GM19395 (cell line): ENCODE measurements at regions not wholly inside any gene's neighbourhood (a gene's known extent, or its start where the extent isn't known, plus 50 kb on each side); places are given as distances from the start of the nearest gene placed in this dataset.
"Not testable (repeated sequence)": the region's sequence is repeated elsewhere in the genome, so short reads cannot be mapped to it uniquely, and the experiment has no call there.

Experiments used
- ATAC-seq: cut with Tn5 transposase; IDR thresholded peaks from one replicate; pipeline ENCODE4 v1.9.1; 2021; ENCODE audit warnings: mild to moderate bottlenecking, moderate library complexity; ENCODE audit not compliant: unreplicated experiment

DNA sequence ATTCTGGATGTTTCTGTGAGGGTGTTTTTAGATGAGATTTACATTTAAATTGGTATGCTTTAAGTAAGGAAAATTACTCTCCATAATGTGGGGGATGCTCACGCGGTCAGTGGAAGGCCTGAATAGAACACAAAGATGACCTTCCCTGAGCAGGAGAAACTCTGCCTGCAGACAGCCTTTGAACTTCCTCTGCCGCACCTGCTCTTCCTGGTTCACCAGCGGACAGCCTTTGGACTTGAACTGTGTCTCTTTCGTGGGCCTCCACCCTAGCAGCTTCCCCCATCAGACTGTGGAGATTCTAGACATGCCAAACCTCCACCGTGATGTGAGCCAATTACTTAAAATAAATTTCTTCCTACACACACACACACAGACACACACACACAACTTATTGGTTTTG is 210.7 kb downstream of the EFCAB11 start:
- no peak for ATAC-seq

DNA sequence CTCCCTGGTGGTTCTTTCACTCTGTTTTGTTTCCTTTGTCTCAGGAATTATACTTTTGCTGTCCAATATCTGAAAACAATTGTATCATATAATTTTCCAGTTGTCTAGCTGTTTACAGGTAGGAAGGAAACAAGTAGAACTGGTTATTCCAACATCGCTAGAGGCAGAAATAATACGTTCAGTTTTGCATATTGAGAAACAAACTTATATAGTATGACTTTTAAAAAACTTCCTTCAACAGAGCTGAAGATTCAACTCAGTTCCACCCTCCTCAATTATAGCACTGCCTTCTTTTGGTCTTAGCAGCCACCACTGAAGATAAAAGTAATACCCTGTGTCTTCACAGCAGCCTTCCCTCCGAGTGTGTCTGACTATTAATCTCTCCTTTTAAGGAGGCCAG is 214.3 kb downstream of the EFCAB11 start:
- ATAC-seq: no peak

- ATAC-seq: no peak
Measured at GRCh38 chr14:89736881-89737280, 217.6 kb downstream of the EFCAB11 start.

DNA sequence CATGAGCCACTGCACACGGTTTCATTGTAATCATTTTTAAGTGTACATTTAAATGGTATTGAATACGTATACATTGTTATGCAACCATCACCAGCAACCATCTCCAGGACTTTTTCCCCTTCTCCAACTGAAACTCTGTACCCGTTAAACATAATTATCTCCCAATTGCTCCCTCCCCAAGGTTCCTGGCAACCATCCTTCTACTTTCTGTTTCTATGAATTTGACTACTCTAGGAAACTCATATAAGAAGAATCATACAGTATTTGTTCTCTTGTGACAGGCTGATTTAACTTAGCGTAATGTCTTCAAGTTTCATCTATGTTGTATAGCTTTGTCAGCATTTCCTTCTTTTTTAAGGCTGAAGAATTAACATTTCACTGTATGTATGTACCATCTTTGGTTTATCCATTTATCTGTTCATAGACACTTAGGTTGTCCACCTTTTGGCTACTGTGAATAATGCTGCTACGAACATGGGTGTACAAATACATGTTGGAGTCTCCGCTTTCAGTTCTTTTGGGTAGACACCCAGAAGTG is 223.1 kb downstream of the EFCAB11 start:
- ATAC-seq: no peak

DNA sequence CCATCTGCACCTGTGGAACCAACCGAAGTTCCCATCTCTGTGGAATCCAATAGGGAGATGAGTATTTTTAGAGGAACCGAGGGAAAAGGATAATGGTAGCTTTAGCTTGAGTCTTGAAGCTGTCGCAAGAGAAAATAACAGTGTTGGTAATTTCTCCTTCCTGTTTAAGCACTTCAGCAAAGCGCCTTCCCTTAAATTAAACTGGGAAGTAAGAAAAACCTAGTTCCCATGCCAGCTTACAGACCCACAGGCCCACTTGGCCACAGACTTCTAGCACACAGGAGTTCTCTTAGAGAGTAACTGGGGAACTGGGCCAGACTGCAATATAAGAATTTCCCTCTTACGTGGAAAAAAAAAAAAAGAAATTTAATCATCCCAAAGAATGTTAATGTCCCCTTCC is 223.8 kb downstream of the EFCAB11 start:
- ATAC-seq: no peak

DNA sequence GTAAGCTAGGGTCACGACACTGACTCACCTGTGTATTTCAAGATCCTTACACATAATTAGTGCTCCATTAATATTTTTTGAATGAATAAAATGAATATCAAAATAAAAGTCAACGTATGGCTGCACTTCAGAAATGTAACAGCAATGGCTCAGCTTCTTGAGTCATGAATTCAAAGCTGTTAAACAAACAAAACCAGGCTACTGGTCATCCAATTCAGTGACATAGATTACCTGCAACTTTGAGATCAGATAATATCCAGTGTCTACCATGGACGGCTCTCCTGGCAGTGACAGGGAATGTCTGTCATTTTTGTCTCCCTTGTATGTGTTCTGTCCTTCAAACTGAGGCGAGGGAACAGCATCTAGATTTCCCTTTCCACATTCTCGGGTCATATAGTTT is 225.6 kb downstream of the EFCAB11 start:
- ATAC-seq: no peak

DNA sequence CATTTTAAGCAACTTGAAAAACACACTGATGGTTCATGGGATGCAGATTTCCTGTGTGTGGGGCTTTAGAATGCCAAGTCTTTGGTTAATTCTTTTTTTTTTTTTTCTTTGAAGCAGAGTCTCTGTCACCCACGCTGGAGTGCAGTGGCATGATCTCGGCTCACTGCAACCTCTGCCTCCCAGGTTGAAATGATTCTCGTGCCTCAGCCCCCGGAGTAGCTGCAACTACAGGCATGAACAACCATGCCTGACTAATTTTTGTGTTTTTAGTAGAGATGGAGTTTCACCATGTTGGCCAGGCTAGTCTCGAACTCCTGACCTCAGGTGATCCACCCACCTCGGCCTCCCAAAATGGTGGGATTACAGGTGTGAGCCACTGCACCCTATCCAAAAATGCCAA is 228.3 kb downstream of the EFCAB11 start:
- ATAC-seq: not testable (repeated sequence)

- ATAC-seq: no peak
Measured at GRCh38 chr14:89724628-89724960, 229.9 kb downstream of the EFCAB11 start.

- ATAC-seq: no peak
Measured at GRCh38 chr14:89723930-89724627, 230.5 kb downstream of the EFCAB11 start.

DNA sequence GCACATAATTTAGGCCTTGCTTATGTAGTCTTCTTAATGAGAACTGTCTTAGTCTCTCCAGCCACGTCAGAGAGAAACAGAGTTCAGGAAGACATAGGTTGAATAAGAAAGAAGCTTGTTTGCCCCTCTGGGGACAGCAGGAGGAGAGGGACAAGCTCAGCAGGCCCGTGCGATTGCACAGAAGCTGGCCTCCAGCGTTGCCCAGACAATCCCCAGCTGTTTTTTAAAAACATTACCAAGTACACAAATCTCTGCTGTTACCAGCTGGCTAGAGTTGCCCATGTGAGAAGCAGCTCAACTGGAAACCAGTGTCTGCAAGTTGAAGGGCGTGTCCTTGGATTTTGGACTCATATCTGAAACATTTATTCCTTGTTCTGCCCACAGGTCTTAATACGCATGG is 232.6 kb downstream of the EFCAB11 start:
- ATAC-seq: no peak

DNA sequence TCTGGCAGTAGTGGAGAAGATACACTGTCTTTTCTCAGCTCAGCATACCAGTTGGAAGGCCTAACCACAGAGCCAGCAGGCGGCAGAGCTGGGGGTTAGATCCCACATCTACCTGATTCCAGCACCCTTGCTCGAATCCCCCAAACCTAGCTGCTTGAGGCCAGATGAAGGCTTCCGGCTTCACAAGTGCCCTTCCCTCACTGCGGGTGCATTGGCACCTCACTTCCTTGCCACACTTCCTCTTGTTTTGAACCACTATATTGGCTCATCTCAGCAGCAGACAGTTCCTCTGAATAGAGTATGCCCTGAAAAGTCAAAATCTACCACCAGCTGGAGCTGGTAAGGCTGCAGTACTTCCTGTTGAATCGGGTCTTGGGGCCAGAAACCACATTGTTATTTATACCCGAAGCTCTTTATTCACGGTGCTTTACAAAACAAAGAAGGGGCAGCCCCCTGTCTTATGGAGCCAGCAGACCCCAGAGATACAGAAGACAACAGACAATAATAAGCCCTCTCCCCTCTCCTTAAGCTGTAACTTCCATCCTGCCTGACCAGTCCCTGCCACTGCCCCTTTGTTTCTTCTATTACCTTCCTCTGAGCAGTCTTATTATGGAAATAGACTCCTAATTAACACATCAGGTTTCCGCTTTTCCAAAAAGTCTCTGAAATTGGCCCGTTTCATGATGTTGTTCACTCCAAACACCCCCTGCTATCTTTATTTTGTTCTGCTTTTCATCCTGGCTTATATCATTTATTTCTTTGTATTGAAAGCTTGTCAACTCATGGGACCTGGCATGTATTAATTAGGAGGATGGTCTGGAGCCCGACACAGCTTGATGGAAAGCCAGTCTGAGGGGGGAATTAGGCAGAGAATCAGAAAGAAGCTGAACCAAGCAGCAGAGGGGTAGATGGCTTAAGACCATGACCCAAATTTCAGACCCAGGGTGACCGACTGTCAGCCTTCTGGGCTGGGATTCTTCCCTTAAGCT is 233.5 kb downstream of the EFCAB11 start:
- peak; percentile 75 for ATAC-seq

GRCh38 chr14:89720076-89720687 is 234.3 kb downstream of the EFCAB11 start:
- no peak for ATAC-seq

- ATAC-seq: no peak
Measured at GRCh38 chr14:89719366-89720075, 235.0 kb downstream of the EFCAB11 start.

DNA sequence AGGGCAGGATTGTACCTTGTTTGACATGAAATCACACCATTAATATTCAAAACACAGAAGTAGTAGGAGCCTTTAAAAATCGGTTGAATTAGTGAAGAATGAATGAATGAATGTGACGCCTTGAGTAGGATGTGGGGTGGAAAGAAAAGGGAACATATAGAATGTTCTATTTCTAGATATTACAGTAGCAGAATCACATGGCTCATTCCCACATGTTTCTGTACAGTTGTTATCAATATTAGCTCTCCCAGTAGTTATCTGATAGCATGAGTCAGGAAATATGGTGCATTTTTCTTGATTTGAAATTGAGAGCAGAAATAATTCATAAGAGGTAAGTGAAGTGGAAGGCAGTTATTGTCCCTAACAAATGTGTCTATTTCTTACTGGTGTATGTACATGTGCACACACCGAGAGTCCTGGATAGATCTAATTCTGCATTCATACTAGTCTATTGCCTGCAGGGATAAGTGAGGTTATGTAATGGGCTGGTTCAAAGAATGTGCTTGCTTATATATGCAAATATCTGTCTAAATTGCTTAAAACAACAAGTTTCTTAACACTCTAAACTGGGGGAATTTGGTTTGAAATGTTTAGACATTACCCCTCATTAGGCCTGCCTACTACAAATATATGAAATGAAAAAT is 245.4 kb downstream of the EFCAB11 start:
- no peak for ATAC-seq

DNA sequence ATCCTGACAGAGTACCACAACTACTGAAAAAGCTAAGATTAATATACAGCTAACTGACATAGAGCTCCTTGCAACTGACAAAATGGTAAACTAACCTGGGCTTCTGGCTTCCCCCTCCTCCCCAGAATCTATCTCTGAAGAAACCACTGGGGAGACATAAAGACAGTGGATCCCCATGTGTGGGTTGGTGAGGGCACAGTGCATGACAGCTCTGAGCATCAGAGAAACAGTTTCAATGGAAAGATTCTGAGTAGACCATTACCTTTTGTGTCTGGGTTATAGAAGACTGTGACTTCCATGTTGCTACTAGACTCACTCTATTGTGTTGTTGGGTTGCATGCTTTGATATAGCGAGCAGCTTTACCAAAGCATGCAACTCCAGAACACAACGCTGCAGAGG is 247.4 kb downstream of the EFCAB11 start:
- ATAC-seq: no peak

DNA sequence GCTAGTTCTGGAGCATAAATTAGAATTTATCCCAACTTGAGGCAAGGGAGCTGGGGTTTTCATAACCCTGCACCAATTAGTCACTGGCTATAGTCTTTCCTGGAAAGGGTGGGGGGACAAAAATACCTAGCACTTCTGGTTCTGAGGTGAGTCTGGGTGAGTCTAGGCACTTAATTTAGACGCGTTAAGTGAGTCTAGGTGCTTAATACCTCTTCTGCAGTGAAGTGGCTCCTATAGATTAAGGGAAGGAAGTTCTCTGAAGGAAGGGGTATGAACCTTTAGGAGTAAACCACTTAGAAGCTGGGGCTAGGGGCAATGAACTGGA is 251.7 kb downstream of the EFCAB11 start:
- no peak for ATAC-seq

GRCh38 chr14:89702073-89702875 is 252.3 kb downstream of the EFCAB11 start:
- no peak for ATAC-seq

GRCh38 chr14:89701211-89702043 is 253.1 kb downstream of the EFCAB11 start:
- ATAC-seq: peak; percentile 85

DNA sequence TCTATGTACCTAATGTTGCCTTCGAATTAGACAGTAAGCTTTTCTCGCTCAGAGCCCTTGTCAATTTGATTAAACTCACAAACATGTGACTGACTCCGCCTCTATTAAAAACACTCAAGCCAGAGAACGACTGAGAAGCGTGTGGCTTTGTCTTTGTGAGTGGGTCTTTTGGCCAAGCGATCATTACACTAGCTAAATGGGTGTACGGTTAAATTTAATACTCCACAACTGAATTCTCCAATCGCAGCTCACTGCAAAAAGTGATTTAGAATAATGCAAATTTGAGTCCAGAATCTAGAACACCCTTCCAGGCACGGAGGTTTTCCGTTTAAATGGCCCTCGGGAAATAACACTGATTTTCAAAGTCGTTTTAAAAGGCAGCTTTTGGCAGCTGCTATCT is 253.7 kb downstream of the EFCAB11 start:
- no peak for ATAC-seq
